Mesendoderm (in vitro differentiated cells): ENCODE measurements at regions not wholly inside any gene's neighbourhood (a gene's known extent, or its start where the extent isn't known, plus 50 kb on each side); places are given as distances from the start of the nearest gene placed in this dataset.

Source experiments
- DNase-seq: peaks from one replicate; pipeline ENCODE4 v3.0.0; 2013
- H2AK5ac ChIP-seq: 2 replicates; pipeline ENCODE4 v1.6.1; 2013; ENCODE audit warnings: low read length, inconsistent platforms
- H2BK120ac ChIP-seq: 2 replicates; pipeline ENCODE4 v1.6.1; 2013; ENCODE audit warnings: low read depth, mild to moderate bottlenecking, low read length, moderate library complexity, mixed read lengths
- H2BK15ac ChIP-seq: replicated peaks from 2 replicates; pipeline ENCODE4 v1.6.1; 2013; ENCODE audit warnings: low read depth, mild to moderate bottlenecking, moderate library complexity
- H2BK5ac ChIP-seq: 2 replicates; pipeline ENCODE4 v1.6.1; 2013; ENCODE audit warnings: low read length, inconsistent platforms
- H3K18ac ChIP-seq: 2 replicates; pipeline ENCODE4 v1.6.1; 2013; ENCODE audit warnings: mild to moderate bottlenecking, low read length, mixed read lengths
- H3K23ac ChIP-seq: one replicate; pipeline ENCODE4 v1.6.1; 2013; ENCODE audit warnings: low read length
- H3K27ac ChIP-seq: 2 replicates; pipeline ENCODE4 v1.5.1; 2013; ENCODE audit warnings: low read depth, mild to moderate bottlenecking, inconsistent platforms, low read length, moderate library complexity
- H3K27me3 ChIP-seq: 2 replicates; pipeline ENCODE4 v1.6.1; 2013; ENCODE audit warnings: low read length, control low read depth, mild to moderate bottlenecking, inconsistent platforms; ENCODE audit not compliant: insufficient read depth, poor library complexity
- H3K36me3 ChIP-seq: 2 replicates; pipeline ENCODE4 v1.6.1; 2013; ENCODE audit warnings: low read length, inconsistent platforms; ENCODE audit not compliant: control insufficient read depth, insufficient read depth
- H3K4ac ChIP-seq: one replicate; pipeline ENCODE4 v1.6.1; 2013; ENCODE audit warnings: low read depth, mild to moderate bottlenecking, low read length, moderate library complexity
- H3K4me1 ChIP-seq: 2 replicates; pipeline ENCODE4 v1.6.1; 2013; ENCODE audit warnings: low read depth, low read length, inconsistent platforms; ENCODE audit not compliant: control insufficient read depth
- H3K4me2 ChIP-seq: 2 replicates; pipeline ENCODE4 v1.6.1; 2013; ENCODE audit warnings: low read length
- H3K4me3 ChIP-seq: 2 replicates; pipeline ENCODE4 v1.5.1; 2013; ENCODE audit warnings: mild to moderate bottlenecking, low read length
- H3K56ac ChIP-seq: one replicate; pipeline ENCODE4 v1.6.1; 2013; ENCODE audit warnings: low read length
- H3K79me1 ChIP-seq: 2 replicates; pipeline ENCODE4 v1.6.1; 2013; ENCODE audit warnings: low read length, inconsistent platforms
- H3K79me2 ChIP-seq: 2 replicates; pipeline ENCODE4 v1.6.1; 2013; ENCODE audit warnings: mild to moderate bottlenecking, low read length; ENCODE audit not compliant: control insufficient read depth, insufficient read depth
- H3K9ac ChIP-seq: 2 replicates; pipeline ENCODE4 v1.6.1; 2013; ENCODE audit warnings: low read length, inconsistent platforms
- H4K5ac ChIP-seq: one replicate; pipeline ENCODE4 v1.6.1; 2013; ENCODE audit warnings: low read length
- H4K8ac ChIP-seq: one replicate; pipeline ENCODE4 v1.6.1; 2013; ENCODE audit warnings: low read depth, mild to moderate bottlenecking, control low read depth, low read length, moderate library complexity
- WGBS: extraction: QIAGEN DNeasy Blood & Tissue Kit; methylation state at CpG from one replicate; pipeline ENCODE4 v1.1.7; 2013; ENCODE audit warnings: low lambda C conversion rate, missing lambda C conversion rate; ENCODE audit not compliant: insufficient coverage; ENCODE audit errors: extremely low coverage; 5-methylcytosine and 5-hydroxymethylcytosine counted together

DNA sequence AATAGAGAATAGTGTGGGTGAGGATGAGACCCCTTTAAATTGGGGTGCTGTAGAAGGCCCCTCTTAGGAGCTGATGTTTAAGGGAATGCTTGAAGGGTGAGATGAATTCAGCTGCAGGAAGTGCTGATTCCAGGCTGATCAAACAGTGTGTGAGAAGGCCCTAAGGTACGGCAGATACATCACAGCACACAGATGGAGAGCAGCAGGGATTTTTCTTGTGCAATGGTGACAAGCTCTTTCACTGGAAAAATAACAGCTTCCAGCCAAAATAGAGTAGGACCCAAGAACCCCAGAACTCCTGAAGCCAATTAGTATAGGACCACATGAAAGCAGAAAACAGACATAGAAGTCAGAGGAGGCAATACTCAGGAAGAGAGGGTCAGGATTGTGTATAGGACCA, 296.9 kb downstream of the ADRA2A start:
- no peak overlapping the region for H3K23ac ChIP-seq
- no CpG with 5 or more reads among the region's 1 CpG for WGBS

DNA sequence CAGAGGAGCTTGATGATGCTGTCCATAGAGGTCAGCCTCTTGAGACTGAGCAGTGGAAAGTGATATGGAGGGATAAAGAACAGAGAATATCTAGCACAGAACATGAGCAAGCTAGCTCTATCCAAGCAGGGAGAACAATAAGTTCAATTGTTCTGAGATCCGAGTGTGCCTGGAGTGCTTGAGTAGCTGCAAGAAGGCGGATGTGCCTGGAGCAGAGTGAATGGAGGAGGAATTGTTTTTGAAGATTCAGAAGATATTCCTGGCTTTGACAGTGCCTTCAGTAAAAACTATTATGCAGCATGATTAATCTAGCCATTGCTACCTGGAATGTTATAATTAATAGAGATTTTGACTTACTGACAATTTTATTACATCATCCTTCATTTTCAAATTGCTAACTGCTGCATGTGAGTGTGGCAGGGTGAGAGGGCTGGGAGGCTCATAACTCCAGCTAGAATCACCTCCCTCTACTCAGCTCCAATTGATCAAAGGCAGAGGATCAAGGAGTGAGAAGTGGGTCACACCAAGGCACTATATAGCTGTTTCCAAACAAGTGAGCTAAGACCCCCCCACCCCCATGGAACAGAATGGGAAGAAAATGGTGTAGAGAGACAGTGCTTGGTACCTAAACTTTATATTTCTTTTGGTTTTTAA, 302.8 kb downstream of the ADRA2A start:
- H2BK120ac ChIP-seq: no peak overlapping the region
- no peaks in the 10 kb centered on the region for H3K79me2 ChIP-seq

More for the DNA sequence above, 296.9 kb downstream of the ADRA2A start:
- Histone ChIP-seq H3K18ac (no peak overlapping the region), H3K79me1 (no peaks in the 10 kb centered on the region), H3K9ac (no peak overlapping the region), H3K27me3 (no peaks in the 10 kb centered on the region), H3K4me1 (peaks cover 5% of the 10 kb centered on the region), H2BK120ac (no peak overlapping the region), H3K4me2 (no peak overlapping the region), H3K79me2 (no peaks in the 10 kb centered on the region), H2BK5ac (no peak overlapping the region), H3K4me3 (no peak overlapping the region), H3K27ac (no peak overlapping the region), H2BK15ac (no peak overlapping the region), H3K36me3 (no peaks in the 10 kb centered on the region), H2AK5ac (no peak overlapping the region), H3K56ac (no peak overlapping the region), H4K8ac (no peak overlapping the region), H4K5ac (no peak overlapping the region), H3K4ac (no peak overlapping the region)
- no peak for DNase-seq

DNA sequence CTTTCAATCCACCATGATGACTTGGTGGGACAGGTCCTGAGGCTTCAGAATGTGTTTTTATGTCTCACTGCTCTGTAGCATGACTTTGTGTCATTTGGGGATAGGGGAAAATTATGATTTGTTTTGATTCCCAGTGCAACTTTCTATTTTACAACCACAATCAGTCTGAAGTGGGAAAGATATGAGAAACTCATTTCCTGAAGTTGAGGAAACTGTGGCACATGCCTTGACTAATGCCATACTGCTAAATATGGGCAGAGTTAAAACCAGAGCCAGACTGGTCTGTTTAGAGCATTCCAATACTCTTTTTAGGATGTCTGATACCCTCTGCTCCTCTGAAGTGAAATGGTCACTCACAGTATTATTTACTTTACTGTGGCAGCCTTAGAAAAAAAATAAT, 307.7 kb downstream of the ADRA2A start:
- Histone ChIP-seq H3K4ac (no peak overlapping the region), H3K27me3 (no peaks in the 10 kb centered on the region), H3K56ac (no peak overlapping the region), H4K8ac (no peak overlapping the region), H3K79me2 (no peaks in the 10 kb centered on the region), H2BK120ac (no peak overlapping the region), H2BK5ac (no peak overlapping the region), H3K4me1 (no peaks in the 10 kb centered on the region), H3K23ac (no peak overlapping the region), H2BK15ac (no peak overlapping the region), H3K4me2 (no peak overlapping the region), H4K5ac (no peak overlapping the region), H3K27ac (no peak overlapping the region), H2AK5ac (no peak overlapping the region), H3K18ac (no peak overlapping the region), H3K9ac (no peak overlapping the region), H3K79me1 (no peaks in the 10 kb centered on the region), H3K4me3 (no peak overlapping the region), H3K36me3 (no peaks in the 10 kb centered on the region)
- no peak for DNase-seq

More for the DNA sequence above, 302.8 kb downstream of the ADRA2A start:
- Histone ChIP-seq H4K5ac (no peak overlapping the region), H3K4me3 (no peak overlapping the region), H3K23ac (no peak overlapping the region), H3K27me3 (no peaks in the 10 kb centered on the region), H3K56ac (no peak overlapping the region), H3K36me3 (no peaks in the 10 kb centered on the region), H3K4me2 (no peak overlapping the region), H3K4ac (no peak overlapping the region), H3K4me1 (no peaks in the 10 kb centered on the region), H4K8ac (no peak overlapping the region), H3K18ac (no peak overlapping the region), H2AK5ac (no peak overlapping the region), H3K9ac (no peak overlapping the region), H2BK5ac (no peak overlapping the region), H2BK15ac (no peak overlapping the region), H3K27ac (no peak overlapping the region), H3K79me1 (no peaks in the 10 kb centered on the region)
- no CpG with 5 or more reads among the region's 2 CpGs for WGBS
- no peak for DNase-seq

GRCh38 chr10:111390813-111391563, 314.2 kb downstream of the ADRA2A start:
- Histone ChIP-seq H3K56ac (no peak overlapping the region), H3K79me1 (no peaks in the 10 kb centered on the region), H3K27ac (no peak overlapping the region), H4K5ac (no peak overlapping the region), H2BK15ac (no peak overlapping the region), H4K8ac (no peak overlapping the region), H2BK5ac (no peak overlapping the region), H3K23ac (no peak overlapping the region), H3K4ac (no peak overlapping the region), H3K4me3 (no peak overlapping the region), H3K27me3 (no peaks in the 10 kb centered on the region), H3K4me2 (no peak overlapping the region), H2BK120ac (no peak overlapping the region), H3K9ac (no peak overlapping the region), H3K36me3 (no peaks in the 10 kb centered on the region), H3K4me1 (peaks cover 5% of the 10 kb centered on the region), H3K79me2 (no peaks in the 10 kb centered on the region), H3K18ac (no peak overlapping the region), H2AK5ac (no peak overlapping the region)
- no peak for DNase-seq
- no CpG with 5 or more reads among the region's 5 CpGs for WGBS

GRCh38 chr10:111392159-111392558, 315.3 kb downstream of the ADRA2A start:
- H3K79me2 ChIP-seq: no peaks in the 10 kb centered on the region
- no peak overlapping the region for H3K4ac ChIP-seq
- H4K5ac ChIP-seq: no peak overlapping the region
- H3K4me2 ChIP-seq: no peak overlapping the region
- no peak overlapping the region for H4K8ac ChIP-seq
- no peak overlapping the region for H3K18ac ChIP-seq
- no peaks in the 10 kb centered on the region for H3K27me3 ChIP-seq
- DNase-seq: no peak
- no peak overlapping the region for H2BK120ac ChIP-seq
- no peak overlapping the region for H2BK15ac ChIP-seq
- peaks cover 5% of the 10 kb centered on the region for H3K4me1 ChIP-seq
- H3K79me1 ChIP-seq: no peaks in the 10 kb centered on the region
- no peak overlapping the region for H3K4me3 ChIP-seq
- H3K9ac ChIP-seq: no peak overlapping the region
- no peak overlapping the region for H3K27ac ChIP-seq
- no CpG with 5 or more reads among the region's 2 CpGs for WGBS
- no peaks in the 10 kb centered on the region for H3K36me3 ChIP-seq
- no peak overlapping the region for H2AK5ac ChIP-seq
- H3K23ac ChIP-seq: no peak overlapping the region
- H2BK5ac ChIP-seq: no peak overlapping the region
- H3K56ac ChIP-seq: no peak overlapping the region
